Trophoblast cell (in vitro differentiated cells and primary cell): ENCODE measurements at regions not wholly inside any gene's neighbourhood (a gene's known extent, or its start where the extent isn't known, plus 50 kb on each side); places are given as distances from the start of the nearest gene placed in this dataset.

Experiments
- DNase-seq, 2 donors: peaks; one replicate each; pipeline ENCODE4 v3.0.0-alpha.2; 2016
- H2AFZ ChIP-seq: 2 replicates; pipeline ENCODE4 v1.6.1; 2013; ENCODE audit warnings: low read length, moderate library complexity, mild to moderate bottlenecking; ENCODE audit not compliant: insufficient read depth, poor library complexity
- H2AK5ac ChIP-seq: 2 replicates; pipeline ENCODE4 v1.6.1; 2013; ENCODE audit warnings: mild to moderate bottlenecking, low read length
- H2BK120ac ChIP-seq: 2 replicates; pipeline ENCODE4 v1.6.1; 2013; ENCODE audit warnings: low read length, mild to moderate bottlenecking, moderate library complexity; ENCODE audit not compliant: insufficient read depth, poor library complexity
- H2BK12ac ChIP-seq: 2 replicates; pipeline ENCODE4 v1.6.1; 2013; ENCODE audit warnings: mild to moderate bottlenecking, low read length, moderate library complexity
- H2BK5ac ChIP-seq: 2 replicates; pipeline ENCODE4 v1.6.1; 2013; ENCODE audit warnings: low read length, low read depth, moderate library complexity, mild to moderate bottlenecking; ENCODE audit not compliant: poor library complexity
- H3K14ac ChIP-seq: 2 replicates; pipeline ENCODE4 v1.6.1; 2013; ENCODE audit warnings: mild to moderate bottlenecking, low read length
- H3K18ac ChIP-seq: 2 replicates; pipeline ENCODE4 v1.6.1; 2013; ENCODE audit warnings: mild to moderate bottlenecking, low read length
- H3K23ac ChIP-seq: 2 replicates; pipeline ENCODE4 v1.6.1; 2013; ENCODE audit warnings: low read length
- H3K27ac ChIP-seq: 2 replicates; pipeline ENCODE4 v1.5.1; 2013; ENCODE audit warnings: low read depth, mild to moderate bottlenecking, inconsistent platforms, low read length, moderate library complexity
- H3K27me3 ChIP-seq: 2 replicates; pipeline ENCODE4 v1.6.1; 2013; ENCODE audit warnings: inconsistent platforms, mild to moderate bottlenecking, low read length, moderate library complexity; ENCODE audit not compliant: insufficient read depth
- H3K36me3 ChIP-seq, 2 experiments: 1 replicate in 1 of 2; 2 replicates in 1 of 2; pipeline ENCODE4 v1.6.1; 2013; ENCODE audit warnings: low read length in 2 of 2, mild to moderate bottlenecking in 2 of 2, moderate library complexity in 1 of 2; ENCODE audit not compliant: insufficient read depth in 2 of 2, control insufficient read depth in 1 of 2
- H3K4ac ChIP-seq: 2 replicates; pipeline ENCODE4 v1.6.1; 2013; ENCODE audit warnings: low read depth, mild to moderate bottlenecking, low read length, moderate library complexity
- H3K4me1 ChIP-seq, 2 experiments: 1 replicate in 1 of 2; 2 replicates in 1 of 2; pipeline ENCODE4 v1.6.1; 2013; ENCODE audit warnings: low read length in 2 of 2, mild to moderate bottlenecking in 2 of 2, moderate library complexity in 1 of 2; ENCODE audit not compliant: insufficient read depth in 2 of 2, control insufficient read depth in 1 of 2
- H3K4me2 ChIP-seq: 2 replicates; pipeline ENCODE4 v1.6.1; 2013; ENCODE audit warnings: inconsistent platforms, mild to moderate bottlenecking, low read length, moderate library complexity
- H3K4me3 ChIP-seq: 2 replicates; pipeline ENCODE4 v1.5.1; 2013; ENCODE audit warnings: mild to moderate bottlenecking, low read depth, low read length, inconsistent platforms
- H3K79me1 ChIP-seq: one replicate; pipeline ENCODE4 v1.6.1; 2013; ENCODE audit warnings: low read length
- H3K79me2 ChIP-seq: 2 replicates; pipeline ENCODE4 v1.6.1; 2013; ENCODE audit warnings: low read length, mild to moderate bottlenecking; ENCODE audit not compliant: control insufficient read depth, insufficient read depth, poor library complexity
- H3K9ac ChIP-seq: 2 replicates; pipeline ENCODE4 v1.6.1; 2013; ENCODE audit warnings: mild to moderate bottlenecking, low read length
- H3K9me3 ChIP-seq: 2 replicates; pipeline ENCODE4 v1.6.1; 2013; ENCODE audit warnings: low read depth, mild to moderate bottlenecking, control low read depth, inconsistent platforms, low read length; ENCODE audit not compliant: insufficient read depth
- H4K12ac ChIP-seq: 2 replicates; pipeline ENCODE4 v1.6.1; 2013; ENCODE audit warnings: low read depth, mild to moderate bottlenecking, low read length, moderate library complexity
- H4K8ac ChIP-seq: 2 replicates; pipeline ENCODE4 v1.6.1; 2013; ENCODE audit warnings: low read depth, mild to moderate bottlenecking, low read length, moderate library complexity
- H4K91ac ChIP-seq: one replicate; pipeline ENCODE4 v1.6.1; 2013; ENCODE audit warnings: low read depth, mild to moderate bottlenecking, low read length, moderate library complexity
- WGBS: extraction: QIAGEN DNeasy Blood & Tissue Kit; methylation state at CpG from one replicate; pipeline ENCODE4 v1.1.7; 2013; ENCODE audit warnings: missing lambda C conversion rate; ENCODE audit not compliant: insufficient read length, insufficient coverage; ENCODE audit errors: extremely low coverage; 5-methylcytosine and 5-hydroxymethylcytosine counted together

DNA sequence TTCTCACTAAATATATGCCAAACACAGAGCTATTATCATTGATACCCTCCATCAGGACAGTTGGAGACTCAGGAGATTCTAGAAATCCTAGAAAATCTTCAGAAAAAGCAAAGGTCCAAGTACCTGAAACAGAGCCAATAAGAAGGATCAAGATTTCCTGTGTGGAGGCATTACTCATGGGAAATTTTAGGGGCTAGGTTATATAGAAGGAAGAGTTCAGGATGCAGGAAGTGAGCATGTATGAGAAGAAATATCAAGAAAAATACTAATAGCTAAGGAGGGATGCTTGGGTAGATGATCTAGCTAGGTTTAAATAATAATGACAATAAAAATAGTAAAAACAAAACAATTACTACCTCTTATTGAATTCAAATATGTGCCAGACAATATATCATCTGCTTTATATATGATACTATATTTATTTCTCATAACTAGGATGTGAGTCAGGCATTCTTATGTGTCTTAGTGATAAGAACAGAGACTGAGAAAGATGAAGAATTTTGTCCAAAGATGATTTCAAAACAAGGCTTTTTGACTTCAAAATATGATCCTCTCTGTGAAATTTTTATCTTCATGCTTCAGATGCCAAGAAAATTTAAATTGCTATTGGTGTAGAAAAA, 66.4 kb upstream of the HHIP start:
- H3K4me3 ChIP-seq = no peak overlapping the region
- no peak overlapping the region for H4K8ac ChIP-seq
- H2AK5ac ChIP-seq = no peak overlapping the region
- H3K79me2 ChIP-seq = no peaks in the 10 kb centered on the region
- H2AFZ ChIP-seq = no peak overlapping the region
- H3K23ac ChIP-seq = no peak overlapping the region
- no peak overlapping the region for H3K14ac ChIP-seq
- no peaks in the 10 kb centered on the region for H3K9me3 ChIP-seq
- no peaks in the 10 kb centered on the region for H3K36me3 ChIP-seq
- no peak overlapping the region for H3K18ac ChIP-seq
- no peak overlapping the region for H2BK12ac ChIP-seq
- no peak overlapping the region for H3K4ac ChIP-seq
- H3K9ac ChIP-seq = no peak overlapping the region
- no peaks in the 10 kb centered on the region for H3K27me3 ChIP-seq
- no peak overlapping the region for H3K27ac ChIP-seq
- no peaks in the 10 kb centered on the region for H3K79me1 ChIP-seq
- DNase-seq = peak; percentile 10 to 78
- H4K12ac ChIP-seq = no peak overlapping the region
- H3K4me2 ChIP-seq = no peak overlapping the region
- H2BK5ac ChIP-seq = no peak overlapping the region
- H2BK120ac ChIP-seq = no peak overlapping the region
- no peak overlapping the region for H4K91ac ChIP-seq
- no peaks in the 10 kb centered on the region for H3K4me1 ChIP-seq

DNA sequence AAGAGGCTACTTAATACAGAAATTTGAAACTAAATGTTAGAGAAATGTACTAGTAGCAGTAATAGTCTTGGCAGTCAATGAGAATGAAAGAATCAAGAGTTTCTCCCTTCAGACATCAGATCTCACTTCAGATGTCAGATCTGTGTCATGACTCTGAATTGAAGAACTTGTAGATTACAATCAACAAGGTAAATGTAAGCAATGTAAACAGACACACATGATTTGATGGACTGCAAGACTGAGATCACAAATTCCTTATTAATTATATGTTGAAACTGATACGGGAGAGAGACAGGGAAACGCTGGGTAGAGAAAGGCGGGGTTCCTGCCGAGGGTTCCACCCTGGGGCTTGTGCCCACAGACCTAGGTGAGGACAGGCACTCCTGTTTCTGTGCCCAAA, 65.5 kb upstream of the HHIP start:
- Histone ChIP-seq H3K79me2 (no peaks in the 10 kb centered on the region), H3K14ac (no peak overlapping the region), H4K12ac (no peak overlapping the region), H2AFZ (no peak overlapping the region), H3K79me1 (no peaks in the 10 kb centered on the region), H3K9ac (no peak overlapping the region), H3K4me2 (no peak overlapping the region), H2BK12ac (no peak overlapping the region), H3K27me3 (no peaks in the 10 kb centered on the region), H3K36me3 (no peaks in the 10 kb centered on the region), H3K4me3 (no peak overlapping the region), H3K23ac (no peak overlapping the region), H3K18ac (no peak overlapping the region), H4K91ac (no peak overlapping the region), H2BK5ac (no peak overlapping the region), H3K27ac (no peak overlapping the region), H3K4ac (no peak overlapping the region), H4K8ac (no peak overlapping the region), H2AK5ac (no peak overlapping the region), H3K9me3 (no peaks in the 10 kb centered on the region), H3K4me1 (no peaks in the 10 kb centered on the region), H2BK120ac (no peak overlapping the region)
- no CpG with 5 or more reads among the region's 4 CpGs for WGBS
- peak; percentile 5 to 64 for DNase-seq

DNA sequence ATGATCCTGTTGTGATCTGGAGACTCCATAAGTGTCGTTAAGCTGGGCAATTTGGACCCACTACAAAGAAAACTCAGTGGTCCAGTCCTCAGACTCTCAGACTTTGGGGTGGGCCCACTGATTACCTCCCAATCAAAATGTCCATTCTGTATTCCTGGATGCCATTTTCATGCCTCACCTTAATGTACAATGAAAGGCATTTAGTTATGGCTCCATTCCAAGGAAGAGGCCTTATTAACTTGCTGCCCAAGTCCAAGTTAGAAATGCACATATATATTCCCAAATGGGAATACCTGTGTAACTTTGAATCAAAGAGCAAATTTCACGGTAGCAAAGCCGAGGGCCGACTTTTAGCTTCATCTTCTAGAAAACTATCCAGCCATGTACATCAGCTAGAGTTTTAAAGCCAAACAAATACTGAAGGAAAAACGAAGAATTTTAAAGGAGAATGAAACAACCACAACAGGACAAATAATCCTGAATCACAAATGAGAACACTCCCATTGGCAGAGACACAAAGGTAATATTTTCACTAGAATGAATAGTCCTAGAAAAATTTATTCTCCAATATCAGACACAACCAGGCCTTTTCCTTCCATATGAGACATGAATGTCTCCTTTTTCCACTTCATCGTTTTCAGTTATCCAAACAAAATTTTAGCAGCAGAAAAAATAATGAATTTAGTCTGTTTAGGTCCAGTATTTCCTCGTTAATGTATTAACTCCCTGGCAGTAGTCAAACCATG, 63.7 kb upstream of the HHIP start:
- H3K79me2 ChIP-seq = no peaks in the 10 kb centered on the region
- H3K4ac ChIP-seq = no peak overlapping the region
- H2AFZ ChIP-seq = no peak overlapping the region
- no peaks in the 10 kb centered on the region for H3K36me3 ChIP-seq
- H3K4me2 ChIP-seq = no peak overlapping the region
- no peak overlapping the region for H3K23ac ChIP-seq
- H2BK120ac ChIP-seq = no peak overlapping the region
- H3K4me1 ChIP-seq = no peaks in the 10 kb centered on the region
- H3K18ac ChIP-seq = no peak overlapping the region
- no peak overlapping the region for H3K9ac ChIP-seq
- no peak overlapping the region for H4K12ac ChIP-seq
- no peak overlapping the region for H4K8ac ChIP-seq
- H3K14ac ChIP-seq = no peak overlapping the region
- no peak overlapping the region for H3K27ac ChIP-seq
- H3K79me1 ChIP-seq = no peaks in the 10 kb centered on the region
- no peak for DNase-seq
- no peak overlapping the region for H2AK5ac ChIP-seq
- no peak overlapping the region for H2BK12ac ChIP-seq
- no peaks in the 10 kb centered on the region for H3K9me3 ChIP-seq
- H4K91ac ChIP-seq = no peak overlapping the region
- no CpG with 5 or more reads among the region's 7 CpGs for WGBS
- H3K4me3 ChIP-seq = no peak overlapping the region
- no peak overlapping the region for H2BK5ac ChIP-seq
- H3K27me3 ChIP-seq = no peaks in the 10 kb centered on the region

DNA sequence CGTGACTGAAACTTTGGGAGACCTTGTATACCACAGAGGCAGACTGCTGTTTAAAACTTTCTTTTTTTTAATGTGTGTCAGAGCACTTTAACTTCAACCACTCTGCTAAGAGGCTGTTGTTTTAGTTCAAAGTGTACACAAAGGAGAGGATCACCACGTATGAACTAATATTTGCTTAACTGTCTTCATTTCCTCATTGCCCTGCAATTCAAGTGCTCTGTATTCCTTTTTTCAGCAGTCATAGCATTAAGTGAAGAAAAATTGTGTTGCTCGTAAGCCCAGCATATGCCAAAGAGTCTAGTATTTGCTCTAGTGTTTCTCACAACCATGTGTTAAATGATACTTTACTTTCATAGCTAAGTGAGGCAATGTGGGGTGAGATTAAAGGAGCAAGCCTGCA, 63.0 kb upstream of the HHIP start:
- Histone ChIP-seq H3K4me1 (no peaks in the 10 kb centered on the region), H3K27me3 (no peaks in the 10 kb centered on the region), H3K36me3 (no peaks in the 10 kb centered on the region), H3K23ac (no peak overlapping the region), H4K91ac (no peak overlapping the region), H3K9me3 (no peaks in the 10 kb centered on the region), H3K79me1 (no peaks in the 10 kb centered on the region), H4K8ac (no peak overlapping the region), H2BK120ac (no peak overlapping the region), H3K18ac (no peak overlapping the region), H4K12ac (no peak overlapping the region), H3K4me2 (no peak overlapping the region), H3K9ac (no peak overlapping the region), H3K79me2 (no peaks in the 10 kb centered on the region), H2AK5ac (no peak overlapping the region), H2BK12ac (no peak overlapping the region), H3K14ac (no peak overlapping the region), H3K27ac (no peak overlapping the region), H2AFZ (no peak overlapping the region), H3K4ac (no peak overlapping the region), H3K4me3 (no peak overlapping the region), H2BK5ac (no peak overlapping the region)
- no CpG with 5 or more reads among the region's 3 CpGs for WGBS
- no peak for DNase-seq
